Right lobe of liver (tissue), 4 donors: ENCODE measurements at regions not wholly inside any gene's neighbourhood (a gene's known extent, or its start where the extent isn't known, plus 50 kb on each side); places are given as distances from the start of the nearest gene placed in this dataset.

Experiments
- POLR2A ChIP-seq: fragments of 450-650 bp; IDR thresholded peaks from one replicate; pipeline ENCODE4 v1.6.1; 2017; ENCODE audit warnings: antibody characterized with exemption, mild to moderate bottlenecking
- TF ChIP-seq, protein P1 (sequence below), 4 donors: fragments of 200-600 bp in 3 of 4; fragments of 450-650 bp in 1 of 4; IDR thresholded peaks; one replicate each; pipeline versions ENCODE4 v1.5.1 to v1.8.0; 2016 to 2022; ENCODE audit warnings: antibody characterized with exemption in 4 of 4, mild to moderate bottlenecking in 2 of 4
- donor health status: DM: no; HTN: no; CAD: no.
- donor health status: DM: no; HTN: no; CAD: no.
- donor health status: DM: no; HTN: yes; CAD: no.

DNA sequence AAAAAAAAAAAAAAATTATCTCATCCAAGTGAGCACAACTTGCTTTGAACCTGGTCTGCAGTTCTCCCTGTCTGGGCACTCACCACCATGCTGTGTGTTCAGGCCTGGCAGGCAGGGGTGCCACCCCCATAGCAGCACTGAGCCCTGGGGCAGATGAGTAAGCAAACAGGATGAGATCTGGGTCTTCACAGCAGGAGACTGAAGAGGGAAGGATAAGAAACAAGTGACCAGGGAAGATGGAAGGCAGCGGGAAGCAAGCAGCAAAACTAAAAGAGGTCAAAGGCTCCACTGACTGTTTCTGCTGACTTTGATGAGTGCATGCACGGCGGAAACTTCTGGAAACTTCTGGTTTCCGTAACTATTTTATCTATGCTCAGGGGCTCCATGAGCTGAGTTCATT lies 133.5 kb upstream of the SOD1 start:
- TF ChIP-seq, protein P1, sequence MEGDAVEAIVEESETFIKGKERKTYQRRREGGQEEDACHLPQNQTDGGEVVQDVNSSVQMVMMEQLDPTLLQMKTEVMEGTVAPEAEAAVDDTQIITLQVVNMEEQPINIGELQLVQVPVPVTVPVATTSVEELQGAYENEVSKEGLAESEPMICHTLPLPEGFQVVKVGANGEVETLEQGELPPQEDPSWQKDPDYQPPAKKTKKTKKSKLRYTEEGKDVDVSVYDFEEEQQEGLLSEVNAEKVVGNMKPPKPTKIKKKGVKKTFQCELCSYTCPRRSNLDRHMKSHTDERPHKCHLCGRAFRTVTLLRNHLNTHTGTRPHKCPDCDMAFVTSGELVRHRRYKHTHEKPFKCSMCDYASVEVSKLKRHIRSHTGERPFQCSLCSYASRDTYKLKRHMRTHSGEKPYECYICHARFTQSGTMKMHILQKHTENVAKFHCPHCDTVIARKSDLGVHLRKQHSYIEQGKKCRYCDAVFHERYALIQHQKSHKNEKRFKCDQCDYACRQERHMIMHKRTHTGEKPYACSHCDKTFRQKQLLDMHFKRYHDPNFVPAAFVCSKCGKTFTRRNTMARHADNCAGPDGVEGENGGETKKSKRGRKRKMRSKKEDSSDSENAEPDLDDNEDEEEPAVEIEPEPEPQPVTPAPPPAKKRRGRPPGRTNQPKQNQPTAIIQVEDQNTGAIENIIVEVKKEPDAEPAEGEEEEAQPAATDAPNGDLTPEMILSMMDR (IDR thresholded peaks at IDR 0.05) = no peak
- no peak for TF ChIP-seq POLR2A
